ENCODE measurements at regions not wholly inside any gene's neighbourhood (a gene's known extent, or its start where the extent isn't known, plus 50 kb on each side); places are given as distances from the start of the nearest gene placed in this dataset.

DNA sequence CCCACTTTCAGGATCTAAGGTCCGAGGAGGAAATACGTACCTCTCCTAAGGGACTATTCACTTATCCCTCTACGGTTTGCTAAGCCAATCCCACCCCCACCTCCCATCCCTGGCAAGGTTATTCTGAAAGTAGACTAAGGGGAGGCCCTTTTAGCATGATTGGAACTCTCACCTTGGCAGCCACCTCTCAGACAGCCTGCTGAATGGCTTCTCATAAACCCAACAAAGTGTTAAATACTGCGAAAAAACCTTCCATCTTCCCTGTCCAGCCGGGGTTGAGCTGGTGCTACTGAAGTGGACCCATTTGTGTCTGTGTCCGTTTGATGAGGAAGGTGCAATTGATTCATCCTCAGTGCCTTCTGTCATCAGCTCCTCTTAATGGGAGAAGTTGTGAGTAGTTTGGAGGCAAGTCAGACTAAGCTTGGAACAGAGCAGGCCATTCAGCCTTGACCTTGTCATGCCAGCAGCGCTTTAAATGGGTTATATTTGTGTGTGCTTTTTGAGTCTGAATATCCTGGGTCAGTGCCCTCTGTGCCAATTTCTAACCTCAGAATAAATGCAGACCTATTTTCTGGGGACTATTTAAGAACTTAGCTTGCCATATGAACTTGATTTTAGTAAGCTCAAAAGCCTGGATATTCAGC lies 476.3 kb upstream of the ZNF608 start:
- TF ChIP-seq, protein P1, sequence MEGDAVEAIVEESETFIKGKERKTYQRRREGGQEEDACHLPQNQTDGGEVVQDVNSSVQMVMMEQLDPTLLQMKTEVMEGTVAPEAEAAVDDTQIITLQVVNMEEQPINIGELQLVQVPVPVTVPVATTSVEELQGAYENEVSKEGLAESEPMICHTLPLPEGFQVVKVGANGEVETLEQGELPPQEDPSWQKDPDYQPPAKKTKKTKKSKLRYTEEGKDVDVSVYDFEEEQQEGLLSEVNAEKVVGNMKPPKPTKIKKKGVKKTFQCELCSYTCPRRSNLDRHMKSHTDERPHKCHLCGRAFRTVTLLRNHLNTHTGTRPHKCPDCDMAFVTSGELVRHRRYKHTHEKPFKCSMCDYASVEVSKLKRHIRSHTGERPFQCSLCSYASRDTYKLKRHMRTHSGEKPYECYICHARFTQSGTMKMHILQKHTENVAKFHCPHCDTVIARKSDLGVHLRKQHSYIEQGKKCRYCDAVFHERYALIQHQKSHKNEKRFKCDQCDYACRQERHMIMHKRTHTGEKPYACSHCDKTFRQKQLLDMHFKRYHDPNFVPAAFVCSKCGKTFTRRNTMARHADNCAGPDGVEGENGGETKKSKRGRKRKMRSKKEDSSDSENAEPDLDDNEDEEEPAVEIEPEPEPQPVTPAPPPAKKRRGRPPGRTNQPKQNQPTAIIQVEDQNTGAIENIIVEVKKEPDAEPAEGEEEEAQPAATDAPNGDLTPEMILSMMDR (IDR thresholded peaks at IDR 0.05; ENCODE audit: extremely low read depth in 1 of 2, insufficient read depth in 1 of 2, low read depth in 1 of 2, low read length in 2 of 2), result no peak
- TF ChIP-seq POLR2AphosphoS5 (IDR thresholded peaks at IDR 0.05; ENCODE audit: insufficient read depth, low read depth, low read length) (no peak), EZH2 (IDR thresholded peaks at IDR 0.05; ENCODE audit: borderline replicate concordance, low read depth, low read length, severe bottlenecking) (no peak), POLR2A (IDR thresholded peaks at IDR 0.05; ENCODE audit: low read depth, low read length) (no peak), JUN (IDR thresholded peaks at IDR 0.05; ENCODE audit: borderline replicate concordance, insufficient read depth, insufficient read length, low read depth) (no peak)
- TF ChIP-seq, protein P2, sequence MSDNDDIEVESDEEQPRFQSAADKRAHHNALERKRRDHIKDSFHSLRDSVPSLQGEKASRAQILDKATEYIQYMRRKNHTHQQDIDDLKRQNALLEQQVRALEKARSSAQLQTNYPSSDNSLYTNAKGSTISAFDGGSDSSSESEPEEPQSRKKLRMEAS (IDR thresholded peaks at IDR 0.05; ENCODE audit: insufficient read depth, insufficient read length), result no peak

Data from endothelial cell of umbilical vein (primary cell).